IMR-90 (cell line): ENCODE measurements at regions not wholly inside any gene's neighbourhood (a gene's known extent, or its start where the extent isn't known, plus 50 kb on each side); places are given as distances from the start of the nearest gene placed in this dataset.

Experiments
- ATAC-seq: fragments of 200-7000 bp; cut with Tn5 transposase; 2 replicates; pipeline ENCODE4 v1.9.1; 2020; ENCODE audit warnings: low read depth, mild to moderate bottlenecking, moderate library complexity
- BruUV-seq: library from RNA; stranded (reverse); fragments of 400-500 nt; replicated peaks from 2 replicates; lab custom pipeline; 2021; lab: Mats Ljungman, UMichigan
- CTCF ChIA-PET: fragments of 300-600 bp; formaldehyde crosslinking; extraction: SDS; loops from one replicate; lab custom pipeline; 2021; ENCODE audit warnings: antibody characterized with exemption; lab: Yijun Ruan, JAX
- POLR2A ChIA-PET: fragments of 300-600 bp; sonication (Branson Sonifier 250); formaldehyde crosslinking; loops from one replicate; lab custom pipeline; 2022; ENCODE audit warnings: antibody characterized with exemption; ENCODE audit not compliant: unreplicated experiment; lab: Charles Lee
- DNase-seq: peaks from one replicate; pipeline ENCODE4 v3.0.0; 2013
- H2AFZ ChIP-seq: replicated peaks from 2 replicates; pipeline ENCODE3; 2013; ENCODE audit warnings: low read length, mild to moderate bottlenecking; ENCODE audit not compliant: poor library complexity
- H2AK5ac ChIP-seq: 2 replicates; pipeline ENCODE4 v1.6.1; 2013; ENCODE audit warnings: low read depth, low read length, inconsistent platforms
- H2AK9ac ChIP-seq: replicated peaks from 2 replicates; pipeline ENCODE3; 2013; ENCODE audit warnings: mild to moderate bottlenecking, low read depth, low read length, moderate library complexity; ENCODE audit not compliant: poor library complexity
- H2BK120ac ChIP-seq: 2 replicates; pipeline ENCODE4 v1.6.1; 2013; ENCODE audit warnings: low read depth, low read length, inconsistent platforms
- H2BK15ac ChIP-seq: 3 replicates; pipeline ENCODE4 v1.6.1; 2013; ENCODE audit warnings: low read depth, low read length, inconsistent platforms
- H2BK20ac ChIP-seq: 2 replicates; pipeline ENCODE4 v1.6.1; 2013; ENCODE audit warnings: low read depth, mild to moderate bottlenecking, inconsistent platforms, low read length, moderate library complexity
- H2BK5ac ChIP-seq: 2 replicates; pipeline ENCODE4 v1.6.1; 2013; ENCODE audit warnings: mild to moderate bottlenecking, low read depth, low read length, inconsistent platforms; ENCODE audit not compliant: poor library complexity, severe bottlenecking
- H3K14ac ChIP-seq: replicated peaks from 2 replicates; pipeline ENCODE4 v1.6.1; 2013; ENCODE audit warnings: low read depth, low read length, inconsistent platforms
- H3K18ac ChIP-seq: 2 replicates; pipeline ENCODE4 v1.6.1; 2013; ENCODE audit warnings: low read depth, low read length, control low read depth
- H3K23ac ChIP-seq: 2 replicates; pipeline ENCODE4 v1.6.1; 2013; ENCODE audit warnings: low read depth, low read length, inconsistent platforms
- H3K27ac ChIP-seq: 2 replicates; pipeline ENCODE4 v1.5.1; 2013; ENCODE audit warnings: mild to moderate bottlenecking, control low read depth, low read length; ENCODE audit not compliant: insufficient read depth
- H3K27me3 ChIP-seq: 2 replicates; pipeline ENCODE4 v1.6.1; 2013; ENCODE audit warnings: low read length; ENCODE audit not compliant: control insufficient read depth, insufficient read depth
- H3K36me3 ChIP-seq: 2 replicates; pipeline ENCODE4 v1.6.1; 2013; ENCODE audit warnings: low read length, mixed read lengths; ENCODE audit not compliant: control insufficient read depth, insufficient read depth
- H3K4ac ChIP-seq: 2 replicates; pipeline ENCODE4 v1.6.1; 2013; ENCODE audit warnings: low read depth, low read length, inconsistent platforms
- H3K4me1 ChIP-seq: 2 replicates; pipeline ENCODE4 v1.6.1; 2013; ENCODE audit warnings: low read length, mixed read lengths; ENCODE audit not compliant: control insufficient read depth, insufficient read depth
- H3K4me2 ChIP-seq: 2 replicates; pipeline ENCODE4 v1.6.1; 2013; ENCODE audit warnings: low read depth, mild to moderate bottlenecking, control low read depth, low read length, moderate library complexity
- H3K4me3 ChIP-seq: 2 replicates; pipeline ENCODE4 v1.5.1; 2013; ENCODE audit warnings: low read depth, mild to moderate bottlenecking, control low read depth, low read length, moderate library complexity; ENCODE audit not compliant: insufficient read depth
- H3K56ac ChIP-seq: 2 replicates; pipeline ENCODE4 v1.6.1; 2013; ENCODE audit warnings: low read length, inconsistent platforms; ENCODE audit not compliant: insufficient read depth; ENCODE audit errors: extremely low read depth
- H3K79me1 ChIP-seq, 2 experiments: 2 replicates each; pipeline ENCODE4 v1.6.1; 2013; ENCODE audit warnings: low read length in 2 of 2, inconsistent platforms in 1 of 2, low read depth in 1 of 2
- H3K9ac ChIP-seq: 2 replicates; pipeline ENCODE4 v1.6.1; 2013; ENCODE audit warnings: low read depth, low read length, control low read depth
- H3K9me1 ChIP-seq: 2 replicates; pipeline ENCODE4 v1.6.1; 2013; ENCODE audit warnings: low read length, inconsistent platforms; ENCODE audit not compliant: insufficient read depth
- H3K9me3 ChIP-seq: 2 replicates; pipeline ENCODE4 v1.6.1; 2013; ENCODE audit warnings: low read length; ENCODE audit not compliant: control insufficient read depth, insufficient read depth
- H4K20me1 ChIP-seq: 2 replicates; pipeline ENCODE4 v1.6.1; 2013; ENCODE audit warnings: low read length, inconsistent platforms; ENCODE audit not compliant: insufficient read depth
- H4K5ac ChIP-seq: 2 replicates; pipeline ENCODE4 v1.6.1; 2013; ENCODE audit warnings: mild to moderate bottlenecking, low read depth, low read length, control low read depth
- H4K8ac ChIP-seq, 2 experiments: 2 replicates each; pipeline ENCODE4 v1.6.1; 2013; ENCODE audit warnings: low read depth in 2 of 2, low read length in 2 of 2, control low read depth in 1 of 2, inconsistent platforms in 1 of 2
- H4K91ac ChIP-seq: 2 replicates; pipeline ENCODE4 v1.6.1; 2013; ENCODE audit warnings: low read depth, low read length, inconsistent platforms; ENCODE audit not compliant: insufficient read depth
- BHLHE40 ChIP-seq: fragments of 150-350 bp; IDR thresholded peaks from 2 replicates; pipeline ENCODE4 v1.6.1; 2016; ENCODE audit warnings: mild to moderate bottlenecking, low read depth, low read length
- CEBPB ChIP-seq: IDR thresholded peaks from 2 replicates; pipeline ENCODE4 v1.6.1; 2012; ENCODE audit warnings: low read depth, low read length, improper control_type of control experiment
- CHD1 ChIP-seq: IDR thresholded peaks from 2 replicates; pipeline ENCODE4 v1.6.1; 2012; ENCODE audit warnings: low read depth, low read length, improper control_type of control experiment
- CTCF ChIP-seq: conservative IDR thresholded peaks from 2 replicates; pipeline ENCODE4 v1.5.1; 2012; ENCODE audit warnings: mild to moderate bottlenecking, low read depth, low read length, improper control_type of control experiment
- ELK1 ChIP-seq: fragments of 150-350 bp; IDR thresholded peaks from 2 replicates; pipeline ENCODE4 v1.6.1; 2016; ENCODE audit warnings: low read depth, mild to moderate bottlenecking, low read length, moderate library complexity, borderline replicate concordance
- FOS ChIP-seq: fragments of 150-350 bp; IDR thresholded peaks from 2 replicates; pipeline ENCODE4 v1.6.1; 2016; ENCODE audit warnings: low read depth, low read length
- MAFK ChIP-seq: IDR thresholded peaks from 2 replicates; pipeline ENCODE4 v1.6.1; 2012; ENCODE audit warnings: low read depth, low read length, improper control_type of control experiment
- MAZ ChIP-seq: IDR thresholded peaks from 2 replicates; pipeline ENCODE4 v1.6.1; 2012; ENCODE audit warnings: low read depth, mild to moderate bottlenecking, low read length, improper control_type of control experiment, moderate library complexity, borderline replicate concordance
- MXI1 ChIP-seq: IDR thresholded peaks from 2 replicates; pipeline ENCODE4 v1.6.1; 2012; ENCODE audit warnings: low read depth, mild to moderate bottlenecking, low read length, moderate library complexity, borderline replicate concordance
- NFE2L2 ChIP-seq: fragments of 150-350 bp; IDR thresholded peaks from 2 replicates; pipeline ENCODE4 v1.6.1; 2016; ENCODE audit warnings: low read depth, mild to moderate bottlenecking, low read length
- POLR2A ChIP-seq: IDR thresholded peaks from 2 replicates; pipeline ENCODE4 v1.6.1; 2012; ENCODE audit warnings: mild to moderate bottlenecking, low read depth, low read length
- RAD21 ChIP-seq: IDR thresholded peaks from 2 replicates; pipeline ENCODE4 v1.6.1; 2012; ENCODE audit warnings: low read length, improper control_type of control experiment
- RCOR1 ChIP-seq: IDR thresholded peaks from 2 replicates; pipeline ENCODE4 v1.6.1; 2012; ENCODE audit warnings: mild to moderate bottlenecking, low read length, improper control_type of control experiment; ENCODE audit not compliant: insufficient replicate concordance
- RFX5 ChIP-seq: IDR thresholded peaks from 2 replicates; pipeline ENCODE4 v1.8.0; 2012; ENCODE audit warnings: low read depth, mild to moderate bottlenecking, low read length, moderate library complexity
- SMC3 ChIP-seq: fragments of 150-350 bp; IDR thresholded peaks from 2 replicates; pipeline ENCODE4 v1.6.1; 2016; ENCODE audit warnings: low read depth, mild to moderate bottlenecking, antibody characterized with exemption, low read length, moderate library complexity
- USF2 ChIP-seq: fragments of 150-350 bp; IDR thresholded peaks from 2 replicates; pipeline ENCODE4 v1.6.1; 2017; ENCODE audit warnings: mild to moderate bottlenecking, antibody characterized with exemption, low read length, low read depth
- WGBS, 2 experiments: methylation state at CpG; one replicate each; pipeline versions ENCODE4 v1.1.5 to v1.1.7; 2013; ENCODE audit warnings: missing lambda C conversion rate in 2 of 2; ENCODE audit not compliant: insufficient read length in 1 of 2; ENCODE audit errors: extremely low coverage in 2 of 2; 5-methylcytosine and 5-hydroxymethylcytosine counted together
- dilution Hi-C: fragments of 300-500 bp; cut with HindIII; formaldehyde crosslinking; loops from one replicate; pipeline ENCODE4 v1.14.3; 2018; ENCODE audit warnings: low sequenced_read_pairs; ENCODE audit not compliant: unreplicated experiment
- in situ Hi-C: fragments of 300-500 bp; cut with MboI; formaldehyde crosslinking; loops from 3 replicates; pipeline ENCODE4 v1.14.3; 2019; ENCODE audit warnings: low sequenced_read_pairs, inconsistent platforms, mixed read lengths
- intact Hi-C: fragments of 100-400 bp; cut with micrococcal nuclease; formaldehyde crosslinking; loops from 2 replicates; pipeline ENCODE4 v1.10.0; 2022

- no TSS peak for BruUV-seq
- Histone ChIP-seq H3K36me3 (no peaks in the 10 kb centered on the region), H3K23ac (no peak overlapping the region), H3K4me3 (no peak overlapping the region), H3K27ac (no peak overlapping the region), H4K5ac (no peak overlapping the region), H2AK9ac (no peak overlapping the region), H3K4me1 (no peaks in the 10 kb centered on the region), H2BK120ac (no peak overlapping the region), H4K91ac (no peak overlapping the region), H2BK15ac (no peak overlapping the region), H3K18ac (no peak overlapping the region), H3K4me2 (no peak overlapping the region), H3K27me3 (peaks cover 19% of the 10 kb centered on the region), H2AK5ac (no peak overlapping the region), H2BK5ac (no peak overlapping the region), H3K79me1 (no peaks in the 10 kb centered on the region), H3K9me1 (no peaks in the 10 kb centered on the region), H4K8ac (no peak overlapping the region), H3K9me3 (no peaks in the 10 kb centered on the region), H4K20me1 (no peaks in the 10 kb centered on the region), H3K14ac (no peak overlapping the region), H3K9ac (no peak overlapping the region), H2BK20ac (no peak overlapping the region), H3K4ac (no peak overlapping the region), H3K56ac (no peak overlapping the region), H2AFZ (no peak overlapping the region)
- dilution Hi-C loops, result no loop called here
- POLR2A ChIA-PET, result no interaction called here
- WGBS, 2 experiments, result 100% methylated on average over 2 of the region's 12 CpGs; no CpG with 5 or more reads in 1 of the 2 experiments
- CTCF ChIA-PET, result no interaction called here
- intact Hi-C loops, result no loop called here
- DNase-seq (no peak), ATAC-seq (no peak)
- in situ Hi-C loops, result no loop called here
- no peak for TF ChIP-seq CHD1
- no peak for TF ChIP-seq NFE2L2
- TF ChIP-seq BHLHE40, result no peak
- no peak for TF ChIP-seq ELK1
- TF ChIP-seq MAFK, result no peak
- no peak for TF ChIP-seq CEBPB
- TF ChIP-seq RFX5, result no peak
- TF ChIP-seq USF2, result no peak
- no peak for TF ChIP-seq RCOR1
- TF ChIP-seq FOS, result no peak
- no peak for TF ChIP-seq MXI1
- TF ChIP-seq CTCF, result no peak
- no peak for TF ChIP-seq SMC3
- no peak for TF ChIP-seq MAZ
- no peak for TF ChIP-seq POLR2A
- TF ChIP-seq RAD21, result no peak
These were observed 79.2 kb downstream of the UBIAD1 start for GRCh38 chr1:11352058-11352715.
